HL-60 (cell line): ENCODE measurements at regions not wholly inside any gene's neighbourhood (a gene's known extent, or its start where the extent isn't known, plus 50 kb on each side); places are given as distances from the start of the nearest gene placed in this dataset.

Source experiments
- GABPA ChIP-seq: IDR thresholded peaks from 2 replicates; pipeline ENCODE4 v1.6.1; 2012; ENCODE audit warnings: low read depth
- POLR2AphosphoS5 ChIP-seq: IDR thresholded peaks from 2 replicates; pipeline ENCODE4 v1.6.1; 2012; ENCODE audit warnings: low read depth
- SPI1 ChIP-seq: IDR thresholded peaks from 2 replicates; pipeline ENCODE4 v1.6.1; 2012; ENCODE audit warnings: low read depth, mild to moderate bottlenecking, borderline replicate concordance
- TF ChIP-seq, protein P1 (sequence below): IDR thresholded peaks from one replicate; pipeline ENCODE4 v1.5.1; 2011; ENCODE audit warnings: low read length, control low read depth, inconsistent platforms; ENCODE audit not compliant: insufficient read depth
- TF ChIP-seq, protein P2 (sequence below): IDR thresholded peaks from 2 replicates; pipeline ENCODE4 v1.6.1; 2012; ENCODE audit warnings: low read depth; ENCODE audit not compliant: insufficient replicate concordance

DNA sequence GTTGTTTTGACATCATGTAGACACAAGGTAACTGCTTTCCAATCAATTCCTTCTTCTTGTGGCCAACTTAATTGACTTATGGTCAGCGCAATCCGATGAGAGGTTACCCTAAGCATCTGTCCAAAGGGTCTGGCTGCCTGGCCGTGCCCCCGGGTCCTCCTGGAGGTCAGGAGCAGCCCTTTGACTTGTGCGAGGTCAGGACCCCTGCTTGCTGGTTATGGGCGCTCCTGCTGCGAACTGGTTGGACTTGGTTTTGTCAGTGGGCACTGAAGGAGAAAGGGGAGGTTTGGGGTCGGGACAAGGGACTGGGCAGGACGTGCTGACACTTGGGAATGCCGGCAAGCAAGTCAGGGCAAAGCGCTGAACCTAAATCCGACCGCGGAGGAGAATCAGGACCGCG is 215.6 kb downstream of the QKI start:
- no peak for TF ChIP-seq POLR2AphosphoS5
- TF ChIP-seq, protein P1, sequence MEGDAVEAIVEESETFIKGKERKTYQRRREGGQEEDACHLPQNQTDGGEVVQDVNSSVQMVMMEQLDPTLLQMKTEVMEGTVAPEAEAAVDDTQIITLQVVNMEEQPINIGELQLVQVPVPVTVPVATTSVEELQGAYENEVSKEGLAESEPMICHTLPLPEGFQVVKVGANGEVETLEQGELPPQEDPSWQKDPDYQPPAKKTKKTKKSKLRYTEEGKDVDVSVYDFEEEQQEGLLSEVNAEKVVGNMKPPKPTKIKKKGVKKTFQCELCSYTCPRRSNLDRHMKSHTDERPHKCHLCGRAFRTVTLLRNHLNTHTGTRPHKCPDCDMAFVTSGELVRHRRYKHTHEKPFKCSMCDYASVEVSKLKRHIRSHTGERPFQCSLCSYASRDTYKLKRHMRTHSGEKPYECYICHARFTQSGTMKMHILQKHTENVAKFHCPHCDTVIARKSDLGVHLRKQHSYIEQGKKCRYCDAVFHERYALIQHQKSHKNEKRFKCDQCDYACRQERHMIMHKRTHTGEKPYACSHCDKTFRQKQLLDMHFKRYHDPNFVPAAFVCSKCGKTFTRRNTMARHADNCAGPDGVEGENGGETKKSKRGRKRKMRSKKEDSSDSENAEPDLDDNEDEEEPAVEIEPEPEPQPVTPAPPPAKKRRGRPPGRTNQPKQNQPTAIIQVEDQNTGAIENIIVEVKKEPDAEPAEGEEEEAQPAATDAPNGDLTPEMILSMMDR = no peak
- no peak for TF ChIP-seq GABPA
- TF ChIP-seq, protein P2, sequence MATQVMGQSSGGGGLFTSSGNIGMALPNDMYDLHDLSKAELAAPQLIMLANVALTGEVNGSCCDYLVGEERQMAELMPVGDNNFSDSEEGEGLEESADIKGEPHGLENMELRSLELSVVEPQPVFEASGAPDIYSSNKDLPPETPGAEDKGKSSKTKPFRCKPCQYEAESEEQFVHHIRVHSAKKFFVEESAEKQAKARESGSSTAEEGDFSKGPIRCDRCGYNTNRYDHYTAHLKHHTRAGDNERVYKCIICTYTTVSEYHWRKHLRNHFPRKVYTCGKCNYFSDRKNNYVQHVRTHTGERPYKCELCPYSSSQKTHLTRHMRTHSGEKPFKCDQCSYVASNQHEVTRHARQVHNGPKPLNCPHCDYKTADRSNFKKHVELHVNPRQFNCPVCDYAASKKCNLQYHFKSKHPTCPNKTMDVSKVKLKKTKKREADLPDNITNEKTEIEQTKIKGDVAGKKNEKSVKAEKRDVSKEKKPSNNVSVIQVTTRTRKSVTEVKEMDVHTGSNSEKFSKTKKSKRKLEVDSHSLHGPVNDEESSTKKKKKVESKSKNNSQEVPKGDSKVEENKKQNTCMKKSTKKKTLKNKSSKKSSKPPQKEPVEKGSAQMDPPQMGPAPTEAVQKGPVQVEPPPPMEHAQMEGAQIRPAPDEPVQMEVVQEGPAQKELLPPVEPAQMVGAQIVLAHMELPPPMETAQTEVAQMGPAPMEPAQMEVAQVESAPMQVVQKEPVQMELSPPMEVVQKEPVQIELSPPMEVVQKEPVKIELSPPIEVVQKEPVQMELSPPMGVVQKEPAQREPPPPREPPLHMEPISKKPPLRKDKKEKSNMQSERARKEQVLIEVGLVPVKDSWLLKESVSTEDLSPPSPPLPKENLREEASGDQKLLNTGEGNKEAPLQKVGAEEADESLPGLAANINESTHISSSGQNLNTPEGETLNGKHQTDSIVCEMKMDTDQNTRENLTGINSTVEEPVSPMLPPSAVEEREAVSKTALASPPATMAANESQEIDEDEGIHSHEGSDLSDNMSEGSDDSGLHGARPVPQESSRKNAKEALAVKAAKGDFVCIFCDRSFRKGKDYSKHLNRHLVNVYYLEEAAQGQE = no peak
- no peak for TF ChIP-seq SPI1
